RWPE2 (cell line): ENCODE measurements at regions not wholly inside any gene's neighbourhood (a gene's known extent, or its start where the extent isn't known, plus 50 kb on each side); places are given as distances from the start of the nearest gene placed in this dataset.
"Not testable (repeated sequence)": the region's sequence is repeated elsewhere in the genome, so short reads cannot be mapped to it uniquely, and the experiment has no call there.

Experiments
- ATAC-seq: fragments of 200-7000 bp; cut with Tn5 transposase; 3 replicates; pipeline ENCODE4 v1.9.1; 2021; ENCODE audit warnings: low read depth
- DNase-seq: peaks from one replicate; pipeline ENCODE4 v3.0.0-alpha.2; 2020; ENCODE audit warnings: low spot score
- H3K27ac ChIP-seq: fragments of 450-650 bp; 2 replicates; pipeline ENCODE4 v1.5.1; 2017; ENCODE audit warnings: mild to moderate bottlenecking; ENCODE audit not compliant: poor library complexity, severe bottlenecking
- H3K27me3 ChIP-seq: fragments of 250-450 bp; sonication (Bioruptor Pico); 2 replicates; pipeline ENCODE4 v1.5.1; 2021; ENCODE audit warnings: mild to moderate bottlenecking, moderate library complexity; ENCODE audit not compliant: insufficient read depth, poor library complexity, severe bottlenecking
- H3K36me3 ChIP-seq: fragments of 250-450 bp; sonication (Bioruptor Pico); 2 replicates; pipeline ENCODE4 v1.5.1; 2020; ENCODE audit warnings: low read depth, mild to moderate bottlenecking, moderate library complexity
- H3K4me1 ChIP-seq: fragments of 250-450 bp; sonication (Bioruptor Pico); 2 replicates; pipeline ENCODE4 v1.5.1; 2021; ENCODE audit warnings: mild to moderate bottlenecking, moderate library complexity; ENCODE audit not compliant: insufficient read depth, poor library complexity, severe bottlenecking
- H3K4me3 ChIP-seq: fragments of 250-450 bp; sonication (Bioruptor Pico); 2 replicates; pipeline ENCODE4 v1.5.1; 2021; ENCODE audit warnings: mild to moderate bottlenecking, moderate library complexity; ENCODE audit not compliant: severe bottlenecking
- H3K9me3 ChIP-seq: fragments of 250-450 bp; sonication (Bioruptor Pico); 2 replicates; pipeline ENCODE4 v1.5.1; 2021; ENCODE audit warnings: mild to moderate bottlenecking, moderate library complexity; ENCODE audit not compliant: severe bottlenecking
- TF ChIP-seq, protein P1 (sequence below): fragments of 450-650 bp; IDR thresholded peaks from one replicate; pipeline ENCODE4 v1.5.1; 2017; ENCODE audit warnings: mild to moderate bottlenecking, moderate library complexity; ENCODE audit not compliant: poor library complexity, severe bottlenecking

DNA sequence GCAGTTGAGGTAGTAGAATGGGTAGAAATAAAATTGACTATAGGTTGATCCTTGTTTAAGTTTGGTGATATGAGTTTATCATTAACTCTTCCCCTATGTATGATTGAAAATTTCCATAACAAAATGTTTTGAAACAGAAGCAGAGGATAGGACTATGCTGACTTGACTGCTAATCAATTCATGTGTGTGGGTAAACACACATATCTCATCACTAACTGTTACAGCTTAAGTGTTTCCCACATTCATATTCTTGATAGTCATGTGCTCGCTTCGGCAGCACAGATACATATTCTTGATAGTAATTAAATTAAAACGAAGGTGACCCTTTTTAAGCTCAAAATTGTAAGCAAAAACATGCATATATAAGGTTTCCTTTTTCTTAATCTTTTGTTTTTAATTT is 68.2 kb upstream of the SAMSN1 start:
- H3K27me3 ChIP-seq, result no peaks in the 10 kb centered on the region
- TF ChIP-seq, protein P1, sequence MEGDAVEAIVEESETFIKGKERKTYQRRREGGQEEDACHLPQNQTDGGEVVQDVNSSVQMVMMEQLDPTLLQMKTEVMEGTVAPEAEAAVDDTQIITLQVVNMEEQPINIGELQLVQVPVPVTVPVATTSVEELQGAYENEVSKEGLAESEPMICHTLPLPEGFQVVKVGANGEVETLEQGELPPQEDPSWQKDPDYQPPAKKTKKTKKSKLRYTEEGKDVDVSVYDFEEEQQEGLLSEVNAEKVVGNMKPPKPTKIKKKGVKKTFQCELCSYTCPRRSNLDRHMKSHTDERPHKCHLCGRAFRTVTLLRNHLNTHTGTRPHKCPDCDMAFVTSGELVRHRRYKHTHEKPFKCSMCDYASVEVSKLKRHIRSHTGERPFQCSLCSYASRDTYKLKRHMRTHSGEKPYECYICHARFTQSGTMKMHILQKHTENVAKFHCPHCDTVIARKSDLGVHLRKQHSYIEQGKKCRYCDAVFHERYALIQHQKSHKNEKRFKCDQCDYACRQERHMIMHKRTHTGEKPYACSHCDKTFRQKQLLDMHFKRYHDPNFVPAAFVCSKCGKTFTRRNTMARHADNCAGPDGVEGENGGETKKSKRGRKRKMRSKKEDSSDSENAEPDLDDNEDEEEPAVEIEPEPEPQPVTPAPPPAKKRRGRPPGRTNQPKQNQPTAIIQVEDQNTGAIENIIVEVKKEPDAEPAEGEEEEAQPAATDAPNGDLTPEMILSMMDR, result no peak
- ATAC-seq (no peak), DNase-seq (no peak)
- H3K4me1 ChIP-seq, result peaks cover 3% of the 10 kb centered on the region
- peaks cover 2% of the 10 kb centered on the region for H3K9me3 ChIP-seq
- H3K36me3 ChIP-seq, result no peaks in the 10 kb centered on the region
- H3K4me3 ChIP-seq, result no peak overlapping the region
- no peak overlapping the region for H3K27ac ChIP-seq

DNA sequence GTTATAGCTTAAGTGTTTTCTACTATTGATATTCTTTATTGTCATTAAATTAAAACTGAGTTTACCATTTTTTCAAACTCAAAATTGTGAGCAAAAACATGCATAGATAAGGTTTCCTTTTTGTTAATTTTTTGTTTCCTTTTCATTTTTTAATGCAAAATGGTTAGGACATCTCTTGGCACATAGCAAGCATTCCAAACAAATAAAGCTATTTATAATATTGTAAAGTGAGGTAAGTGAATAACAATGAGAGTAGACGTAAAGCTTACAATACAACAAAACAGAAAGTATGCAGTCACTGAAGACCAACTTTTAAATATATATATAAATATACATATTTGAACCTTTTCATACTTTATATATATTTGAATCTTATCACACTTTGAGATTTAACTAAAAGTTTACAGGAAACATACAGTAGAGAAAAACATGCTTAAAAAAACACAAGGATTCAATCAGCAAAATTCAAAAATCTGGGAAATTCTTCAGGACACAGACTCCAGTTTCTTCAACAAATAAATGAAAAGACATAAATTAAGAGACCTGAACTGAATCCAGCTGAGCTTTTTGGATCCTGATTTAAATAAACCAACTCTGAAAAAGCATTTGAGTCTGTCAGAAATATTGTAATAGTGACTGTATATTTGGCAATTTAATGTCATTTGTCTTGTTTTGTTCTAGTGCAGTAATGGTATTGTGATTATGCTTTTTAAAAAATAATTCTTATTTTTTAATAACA is 67.5 kb upstream of the SAMSN1 start:
- Histone ChIP-seq H3K9me3 (peaks cover 2% of the 10 kb centered on the region), H3K4me1 (peaks cover 3% of the 10 kb centered on the region), H3K36me3 (no peaks in the 10 kb centered on the region), H3K4me3 (no peak overlapping the region), H3K27ac (no peak overlapping the region), H3K27me3 (no peaks in the 10 kb centered on the region)
- ATAC-seq, result no peak
- no peak for DNase-seq
- TF ChIP-seq, protein P1, result no peak

DNA sequence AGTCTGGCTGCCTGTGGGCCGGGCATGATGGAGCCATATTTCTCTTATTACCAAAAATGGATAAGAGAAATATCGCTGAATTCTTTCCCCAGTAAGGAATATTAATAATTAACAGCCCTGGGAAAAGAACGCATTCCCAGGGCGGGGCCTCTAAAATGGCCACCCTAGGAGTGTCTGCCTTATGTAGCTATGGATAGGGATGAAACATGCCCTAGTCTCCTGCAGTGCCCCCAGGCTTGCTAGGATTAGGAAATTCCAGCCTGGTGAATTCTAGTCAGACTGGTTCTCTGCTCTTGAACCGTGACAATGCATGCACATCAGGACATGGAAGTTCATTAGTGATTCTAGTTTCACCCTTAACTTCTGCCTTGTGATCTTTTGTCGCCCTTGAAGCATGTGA is 64.0 kb upstream of the SAMSN1 start:
- DNase-seq, H3K9me3 ChIP-seq, ATAC-seq, H3K27ac ChIP-seq, H3K27me3 ChIP-seq, H3K4me3 ChIP-seq, H3K36me3 ChIP-seq, H3K4me1 ChIP-seq: not testable (repeated sequence)

DNA sequence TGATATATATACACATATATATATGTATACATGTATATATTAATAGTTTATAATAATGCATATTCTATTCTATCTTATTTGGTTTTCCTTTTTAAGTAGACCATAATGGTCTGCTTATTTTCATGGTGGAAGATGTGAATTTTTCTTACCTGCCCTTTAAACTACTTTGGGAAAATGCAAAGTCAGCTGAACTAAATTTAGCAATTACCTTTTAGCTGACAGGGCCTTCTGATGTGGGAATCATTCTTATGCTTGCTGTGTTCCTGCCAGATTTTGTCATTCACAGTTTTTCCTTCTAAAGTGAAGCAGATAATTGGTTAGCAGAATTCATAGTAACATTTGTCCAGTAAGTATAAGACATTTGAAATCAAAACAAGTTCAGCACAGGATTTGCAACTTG is 63.2 kb upstream of the SAMSN1 start:
- Histone ChIP-seq H3K4me3 (no peak overlapping the region), H3K27ac (no peak overlapping the region), H3K27me3 (no peaks in the 10 kb centered on the region), H3K36me3 (no peaks in the 10 kb centered on the region), H3K4me1 (no peaks in the 10 kb centered on the region), H3K9me3 (peaks cover 2% of the 10 kb centered on the region)
- DNase-seq (no peak), ATAC-seq (no peak)
- TF ChIP-seq, protein P1, result no peak

DNA sequence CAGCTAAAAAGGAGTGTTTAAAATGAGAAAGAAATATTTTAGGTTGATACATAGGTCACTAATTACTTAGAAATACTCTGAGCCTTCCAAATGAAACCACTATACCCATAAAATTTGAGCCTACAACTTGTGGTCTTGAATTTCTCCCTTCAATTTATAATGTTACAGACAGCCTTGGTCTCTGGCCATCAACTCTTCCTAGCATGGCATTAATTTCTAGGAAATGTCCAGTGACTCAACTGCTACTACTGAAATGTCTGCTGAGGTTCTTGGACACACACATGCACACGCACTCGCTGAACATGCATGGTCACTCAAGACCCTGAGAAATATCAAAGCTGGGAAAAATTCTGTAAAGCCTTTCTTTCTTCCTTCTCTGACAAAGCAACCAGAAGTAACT is 61.1 kb upstream of the SAMSN1 start:
- Histone ChIP-seq H3K9me3 (peaks cover 2% of the 10 kb centered on the region), H3K27ac (no peak overlapping the region), H3K27me3 (no peaks in the 10 kb centered on the region), H3K4me3 (no peak overlapping the region), H3K4me1 (peaks cover 17% of the 10 kb centered on the region), H3K36me3 (no peaks in the 10 kb centered on the region)
- DNase-seq (no peak), ATAC-seq (no peak)
- TF ChIP-seq, protein P1, result no peak
